Spleen (tissue), 11 donors: ENCODE measurements at regions not wholly inside any gene's neighbourhood (a gene's known extent, or its start where the extent isn't known, plus 50 kb on each side); places are given as distances from the start of the nearest gene placed in this dataset.

Experiments used
- DNase-seq: peaks from one replicate; pipeline ENCODE4 v3.0.0-alpha.2; 2020
- H3K27ac ChIP-seq, 8 donors: fragments of 200-600 bp; sonication (generic) in 7 of 8; 1 replicate in 4 of 8; 2 replicates in 4 of 8; pipeline versions ENCODE4 v1.5.0 to v1.8.0; 2016 to 2021; ENCODE audit warnings: inconsistent platforms in 4 of 8, mild to moderate bottlenecking in 4 of 8, moderate library complexity in 1 of 8
- H3K27me3 ChIP-seq, 7 donors: fragments of 200-600 bp; sonication (generic) in 6 of 7; replicated peaks in 1 of 7; 1 replicate in 4 of 7; 2 replicates in 3 of 7; pipeline versions ENCODE4 v1.5.0 to v1.8.0; 2016 to 2021; ENCODE audit warnings: inconsistent platforms in 3 of 7, mild to moderate bottlenecking in 1 of 7
- H3K36me3 ChIP-seq, 6 donors: fragments of 200-600 bp; sonication (generic) in 5 of 6; 1 replicate in 4 of 6; 2 replicates in 2 of 6; pipeline versions ENCODE4 v1.5.0 to v1.8.0; 2016 to 2021; ENCODE audit warnings: inconsistent platforms in 2 of 6
- H3K4me1 ChIP-seq, 6 donors: fragments of 200-600 bp; sonication (generic) in 5 of 6; 1 replicate in 3 of 6; 2 replicates in 3 of 6; pipeline versions ENCODE4 v1.5.0 to v1.8.0; 2016 to 2021; ENCODE audit warnings: inconsistent platforms in 3 of 6
- H3K4me3 ChIP-seq, 8 donors: fragments of 200-600 bp; sonication (generic) in 7 of 8; 1 replicate in 4 of 8; 2 replicates in 4 of 8; pipeline versions ENCODE4 v1.5.0 to v1.8.0; 2016 to 2021; ENCODE audit warnings: inconsistent platforms in 4 of 8, mild to moderate bottlenecking in 4 of 8, moderate library complexity in 2 of 8
- H3K9me3 ChIP-seq, 8 donors: fragments of 200-600 bp; sonication (generic) in 7 of 8; 1 replicate in 4 of 8; 2 replicates in 4 of 8; pipeline versions ENCODE4 v1.5.0 to v1.8.0; 2016 to 2021; ENCODE audit warnings: inconsistent platforms in 4 of 8
- POLR2A ChIP-seq, 3 donors: fragments of 450-650 bp; IDR thresholded peaks; one replicate each; pipeline ENCODE4 v1.5.1; 2017; ENCODE audit warnings: antibody characterized with exemption in 3 of 3, mild to moderate bottlenecking in 1 of 3
- POLR2AphosphoS5 ChIP-seq, 3 donors: sonication (generic); formaldehyde crosslinking; IDR thresholded peaks; one replicate each; pipeline ENCODE4 v1.5.1; 2017; ENCODE audit warnings: antibody characterized with exemption in 3 of 3
- whole genome bisulfite sequencing, 5 donors: extraction: QIAGEN DNeasy Blood & Tissue Kit in 3 of 5; methylation state at CpG; one replicate each; pipeline versions ENCODE4 v1.1.5 to v1.1.7; 2013 to 2018; 5-methylcytosine and 5-hydroxymethylcytosine counted together
- intact Hi-C: fragments of 100-400 bp; cut with DNase I; formaldehyde crosslinking; loops from one replicate; pipeline ENCODE4 v1.15.0; 2023; ENCODE audit warnings: low total_unique reads
- TF ChIP-seq, protein P1 (sequence below), 11 experiments: fragments of 200-600 bp in 7 of 11; fragments of 450-650 bp in 4 of 11; sonication (generic) in 4 of 11; IDR thresholded peaks in 8 of 11; conservative IDR thresholded peaks in 3 of 11; 1 replicate in 7 of 11; 2 replicates in 4 of 11; pipeline versions ENCODE4 v1.4.0 to v1.8.0; 2016 to 2021; ENCODE audit warnings: antibody characterized with exemption in 11 of 11, inconsistent platforms in 4 of 11, mild to moderate bottlenecking in 1 of 11
- donor health status: healthy with polysubstance abuse.
- donor health status: DM: no; HTN: no; CAD: no; lungs with moderate emphysema.
- donor health status: DM: no; HTN: no; CAD: no.
- donor health status: Bipolar disorder and iron deficiency.
- donor health status: healthy.
- donor health status: DM: no; HTN: no; CAD: no.
- donor health status: DM: yes; HTN: yes; CAD: no.

DNA sequence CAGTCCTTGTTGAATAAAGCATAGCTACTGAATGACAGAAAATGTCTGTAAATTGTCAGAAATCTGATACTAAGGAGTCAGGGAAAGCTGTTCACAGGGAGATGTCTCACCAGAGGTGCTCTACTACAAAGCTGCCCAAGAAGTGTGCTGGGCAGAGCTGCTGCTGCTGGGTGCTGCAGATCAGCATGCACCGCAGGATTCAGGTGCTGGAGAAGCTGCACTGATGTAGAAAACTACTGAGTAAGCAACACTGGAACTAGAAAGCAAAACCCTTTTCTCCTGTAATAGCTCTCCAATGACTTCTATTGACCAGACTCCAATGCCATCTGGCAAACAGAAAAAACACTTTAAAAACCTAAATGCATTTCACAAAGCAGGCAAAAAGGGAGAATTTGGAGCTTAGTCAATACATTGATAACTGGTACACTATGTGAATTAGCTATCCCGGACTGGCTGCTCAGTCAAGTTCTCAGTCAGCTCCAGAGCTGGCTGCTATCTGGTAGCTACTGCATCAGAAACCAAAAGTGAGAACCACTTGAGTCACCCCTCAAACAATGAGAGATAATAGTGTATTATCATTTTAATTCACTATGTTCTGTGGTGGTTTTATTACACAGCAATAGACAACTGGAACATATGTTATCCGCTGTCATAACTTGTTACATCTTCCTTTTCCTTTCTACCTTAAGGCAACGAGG is 493.1 kb downstream of the CPS1 start:
- Histone ChIP-seq H3K4me3 (no peak overlapping the region), H3K4me1 (no peaks in the 10 kb centered on the region), H3K9me3 (no peaks in the 10 kb centered on the region), H3K36me3 (no peaks in the 10 kb centered on the region), H3K27me3 (peaks cover 0 to 5% (median 0%) of the 10 kb centered on the region in 7 donors), H3K27ac (no peak overlapping the region)
- intact Hi-C loops, result no loop called here
- WGBS, 5 donors, result 81 to 91% (median 84%) methylated on average over 4 of the region's 4 CpGs
- TF ChIP-seq POLR2A (IDR thresholded peaks at IDR 0.05), result no peak
- TF ChIP-seq, protein P1, sequence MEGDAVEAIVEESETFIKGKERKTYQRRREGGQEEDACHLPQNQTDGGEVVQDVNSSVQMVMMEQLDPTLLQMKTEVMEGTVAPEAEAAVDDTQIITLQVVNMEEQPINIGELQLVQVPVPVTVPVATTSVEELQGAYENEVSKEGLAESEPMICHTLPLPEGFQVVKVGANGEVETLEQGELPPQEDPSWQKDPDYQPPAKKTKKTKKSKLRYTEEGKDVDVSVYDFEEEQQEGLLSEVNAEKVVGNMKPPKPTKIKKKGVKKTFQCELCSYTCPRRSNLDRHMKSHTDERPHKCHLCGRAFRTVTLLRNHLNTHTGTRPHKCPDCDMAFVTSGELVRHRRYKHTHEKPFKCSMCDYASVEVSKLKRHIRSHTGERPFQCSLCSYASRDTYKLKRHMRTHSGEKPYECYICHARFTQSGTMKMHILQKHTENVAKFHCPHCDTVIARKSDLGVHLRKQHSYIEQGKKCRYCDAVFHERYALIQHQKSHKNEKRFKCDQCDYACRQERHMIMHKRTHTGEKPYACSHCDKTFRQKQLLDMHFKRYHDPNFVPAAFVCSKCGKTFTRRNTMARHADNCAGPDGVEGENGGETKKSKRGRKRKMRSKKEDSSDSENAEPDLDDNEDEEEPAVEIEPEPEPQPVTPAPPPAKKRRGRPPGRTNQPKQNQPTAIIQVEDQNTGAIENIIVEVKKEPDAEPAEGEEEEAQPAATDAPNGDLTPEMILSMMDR (IDR thresholded peaks at IDR 0.05 in 8 of 11, conservative IDR thresholded peaks at IDR 0.05 in 3 of 11), result no peak
- no peak for TF ChIP-seq POLR2AphosphoS5 (IDR thresholded peaks at IDR 0.05)
- DNase-seq, result no peak

- no peaks in the 10 kb centered on the region for H3K9me3 ChIP-seq
- H3K27ac ChIP-seq, result no peak overlapping the region
- DNase-seq, result no peak
- no peak overlapping the region for H3K4me3 ChIP-seq
- H3K4me1 ChIP-seq, result no peaks in the 10 kb centered on the region
- no peak for TF ChIP-seq POLR2AphosphoS5 (IDR thresholded peaks at IDR 0.05)
- TF ChIP-seq, protein P1 (IDR thresholded peaks at IDR 0.05 in 8 of 11, conservative IDR thresholded peaks at IDR 0.05 in 3 of 11), result no peak
- TF ChIP-seq POLR2A (IDR thresholded peaks at IDR 0.05), result no peak
- intact Hi-C loops, result no loop called here
- H3K27me3 ChIP-seq, result no peaks in the 10 kb centered on the region
- WGBS, 5 donors, result 71 to 82% (median 77%) methylated on average over 5 of the region's 5 CpGs
- H3K36me3 ChIP-seq, result no peaks in the 10 kb centered on the region
Measured at GRCh38 chr2:211055438-211055837, 499.0 kb downstream of the CPS1 start.

DNA sequence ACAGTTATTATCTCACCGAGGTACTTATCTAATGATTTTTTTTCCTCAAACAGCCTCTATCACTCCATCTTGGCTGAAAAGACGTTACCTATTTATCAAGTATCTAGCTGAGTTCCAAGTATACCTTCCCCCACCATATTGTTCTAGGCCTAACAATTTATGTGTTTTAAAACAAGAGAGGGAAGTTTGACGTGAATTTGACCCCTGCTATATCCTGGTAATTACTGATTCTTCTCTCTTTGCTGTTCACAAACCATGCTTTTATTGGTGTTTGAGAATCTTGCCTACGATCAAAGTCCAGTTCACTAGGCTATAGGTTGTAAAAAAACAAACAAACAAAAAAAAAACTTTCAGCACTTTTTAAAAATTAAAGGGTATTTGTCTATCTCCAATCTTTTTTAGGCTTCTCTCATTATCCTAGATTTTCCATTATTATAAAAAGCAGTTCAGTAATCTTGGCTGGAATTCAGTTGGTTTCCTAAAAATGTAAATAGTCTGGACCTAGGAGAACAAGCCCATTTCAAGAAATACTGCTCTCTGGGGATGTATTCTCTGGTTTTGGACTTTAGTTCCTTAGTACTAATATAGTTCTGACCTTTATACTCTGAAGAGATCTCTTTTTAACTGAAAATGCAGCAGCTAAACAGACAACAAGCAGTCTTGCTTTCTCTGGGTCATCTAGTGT is 505.4 kb downstream of the CPS1 start:
- no peak overlapping the region for H3K27ac ChIP-seq
- no peak overlapping the region for H3K4me3 ChIP-seq
- DNase-seq, result no peak
- H3K36me3 ChIP-seq, result no peaks in the 10 kb centered on the region
- no peaks in the 10 kb centered on the region for H3K27me3 ChIP-seq
- 67 to 73% (median 68%) methylated on average over 4 of the region's 4 CpGs for WGBS, 5 donors
- no peaks in the 10 kb centered on the region for H3K9me3 ChIP-seq
- H3K4me1 ChIP-seq, result no peaks in the 10 kb centered on the region
- TF ChIP-seq, protein P1 (IDR thresholded peaks at IDR 0.05 in 8 of 11, conservative IDR thresholded peaks at IDR 0.05 in 3 of 11), result no peak
- no peak for TF ChIP-seq POLR2AphosphoS5 (IDR thresholded peaks at IDR 0.05)
- TF ChIP-seq POLR2A (IDR thresholded peaks at IDR 0.05), result no peak
- intact Hi-C loops, result no loop called here

DNA sequence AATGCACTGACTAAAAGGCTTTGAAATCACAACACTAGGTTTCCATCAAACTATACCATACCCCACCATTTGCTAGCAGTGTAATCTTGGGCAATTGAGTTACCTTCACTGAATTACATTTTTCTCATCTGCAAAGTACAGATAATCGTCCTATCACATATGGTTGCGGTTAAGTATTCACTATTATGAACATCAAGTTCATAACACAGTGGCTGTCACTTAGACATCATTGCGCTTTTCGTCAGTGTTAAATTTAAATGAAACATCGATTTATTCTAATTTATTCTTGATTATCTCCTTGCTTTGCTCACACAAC is 505.9 kb downstream of the CPS1 start:
- Histone ChIP-seq H3K27ac (no peak overlapping the region), H3K36me3 (no peaks in the 10 kb centered on the region), H3K9me3 (no peaks in the 10 kb centered on the region), H3K27me3 (no peaks in the 10 kb centered on the region), H3K4me1 (no peaks in the 10 kb centered on the region), H3K4me3 (no peak overlapping the region)
- TF ChIP-seq, protein P1 (IDR thresholded peaks at IDR 0.05 in 8 of 11, conservative IDR thresholded peaks at IDR 0.05 in 3 of 11), result no peak
- TF ChIP-seq POLR2A (IDR thresholded peaks at IDR 0.05), result no peak
- no peak for TF ChIP-seq POLR2AphosphoS5 (IDR thresholded peaks at IDR 0.05)
- intact Hi-C loops, result no loop called here
- DNase-seq, result no peak
- 62 to 92% (median 74%) methylated on average over 5 of the region's 5 CpGs for WGBS, 5 donors
